Renal cortical epithelial cell (primary cell): ENCODE measurements at regions not wholly inside any gene's neighbourhood (a gene's known extent, or its start where the extent isn't known, plus 50 kb on each side); places are given as distances from the start of the nearest gene placed in this dataset.

Experiments used
- DNase-seq: peaks from one replicate; pipeline ENCODE4 v3.0.0-alpha.2; 2011; ENCODE audit warnings: low read depth

DNA sequence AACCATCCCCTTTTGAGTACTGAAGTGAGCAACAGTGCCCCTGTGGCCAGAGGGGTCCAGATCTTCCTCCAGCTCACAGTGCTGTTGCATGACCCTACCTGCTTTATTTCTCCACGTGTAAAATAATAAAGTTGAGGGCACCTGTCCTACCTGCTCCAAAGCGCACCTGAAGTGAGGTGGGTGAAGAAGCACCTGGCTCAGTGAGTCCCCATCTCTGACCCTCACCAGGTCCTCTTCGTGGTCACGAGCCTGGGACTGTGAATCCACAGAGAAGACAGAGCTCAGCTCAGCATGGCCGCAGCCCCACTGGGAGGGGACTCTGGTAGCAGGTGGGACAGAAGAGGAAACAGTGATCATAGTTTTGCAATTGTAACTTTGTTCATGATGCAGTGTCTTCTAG lies 976.7 kb upstream of the TMEM132C start:
- no peak for DNase-seq

DNA sequence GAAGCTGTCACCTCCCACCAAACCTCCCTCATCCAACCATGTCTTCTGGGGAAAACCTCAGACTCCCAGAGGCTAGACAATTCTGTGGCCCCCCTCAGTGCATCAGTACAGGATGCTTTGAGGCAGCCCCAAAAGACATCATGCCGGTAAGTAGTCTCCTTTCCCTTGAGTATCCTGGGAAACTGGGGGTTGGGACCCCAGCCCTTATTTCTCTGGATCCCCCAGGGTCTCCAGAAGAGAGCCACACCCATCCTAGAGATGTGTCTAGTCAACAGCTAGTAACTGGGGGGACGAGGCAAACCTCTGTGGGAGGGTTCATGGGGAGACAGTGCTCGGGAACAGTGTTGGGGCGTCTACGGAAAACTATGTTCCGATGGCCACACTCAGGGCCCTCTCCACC lies 974.2 kb upstream of the TMEM132C start:
- DNase-seq, result no peak

DNA sequence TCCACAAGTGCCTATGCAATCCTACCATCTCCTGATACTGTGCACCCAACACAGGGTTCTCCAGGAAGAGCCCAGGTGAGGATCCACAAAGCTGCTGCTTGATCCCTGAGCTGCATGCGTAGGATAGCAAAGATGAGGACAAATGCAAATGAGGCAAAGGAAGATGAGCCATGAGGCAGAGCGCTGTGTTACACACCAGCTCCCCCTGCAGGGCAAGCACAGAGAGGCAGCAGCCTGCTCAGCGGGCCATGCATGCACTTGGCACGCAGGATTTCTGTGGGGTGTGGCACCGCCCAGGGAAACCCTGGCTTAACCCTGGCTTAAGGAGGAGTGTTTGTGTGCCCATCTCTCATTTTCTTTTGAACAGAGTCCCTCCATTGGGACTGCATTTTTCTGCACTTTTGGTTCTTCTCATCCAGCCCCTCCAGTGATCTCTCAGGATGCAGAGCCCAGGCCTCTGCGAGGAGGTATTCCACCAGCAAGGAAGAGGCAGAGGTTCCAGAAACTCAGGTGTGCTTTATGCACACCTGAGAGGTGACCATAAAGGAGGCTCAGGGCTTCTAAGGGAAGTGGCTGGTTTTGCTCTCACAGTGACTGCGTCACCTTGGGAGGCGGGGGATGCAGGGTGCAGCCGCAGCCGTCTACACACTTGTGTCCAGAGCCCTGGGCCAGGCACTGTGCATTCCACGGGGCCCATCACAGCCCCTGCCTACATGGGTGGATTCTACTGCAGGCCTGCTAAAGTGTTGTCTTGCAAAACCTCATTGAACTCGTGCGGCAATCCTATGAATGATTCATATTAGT lies 973.3 kb upstream of the TMEM132C start:
- DNase-seq, result peak; percentile 36

DNA sequence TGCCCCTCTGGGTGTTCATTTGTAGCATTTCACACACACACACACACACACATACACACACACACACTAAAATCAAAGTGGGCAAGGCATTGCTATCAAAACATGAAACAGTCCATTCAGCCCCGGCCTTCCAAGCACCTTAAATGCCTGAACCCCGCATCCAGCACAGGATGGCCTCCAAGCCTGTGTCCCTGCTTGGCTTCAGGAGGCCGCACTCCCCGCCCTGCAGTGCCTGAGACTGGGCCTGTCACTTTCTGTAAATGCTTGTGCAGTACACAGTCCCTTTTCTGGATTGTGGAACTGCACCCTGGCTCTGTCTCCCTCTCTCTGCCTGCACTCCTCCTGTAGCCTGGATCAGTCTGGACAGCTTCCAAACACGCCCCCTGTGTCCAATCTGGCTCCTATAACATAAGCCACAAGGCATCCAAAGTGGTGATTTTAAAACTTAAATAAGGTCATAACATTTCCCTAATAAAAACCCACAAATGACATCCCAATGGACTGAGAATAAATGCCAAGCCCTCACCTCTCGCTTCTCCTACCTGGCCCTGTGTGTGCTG lies 972.2 kb upstream of the TMEM132C start:
- no peak for DNase-seq

DNA sequence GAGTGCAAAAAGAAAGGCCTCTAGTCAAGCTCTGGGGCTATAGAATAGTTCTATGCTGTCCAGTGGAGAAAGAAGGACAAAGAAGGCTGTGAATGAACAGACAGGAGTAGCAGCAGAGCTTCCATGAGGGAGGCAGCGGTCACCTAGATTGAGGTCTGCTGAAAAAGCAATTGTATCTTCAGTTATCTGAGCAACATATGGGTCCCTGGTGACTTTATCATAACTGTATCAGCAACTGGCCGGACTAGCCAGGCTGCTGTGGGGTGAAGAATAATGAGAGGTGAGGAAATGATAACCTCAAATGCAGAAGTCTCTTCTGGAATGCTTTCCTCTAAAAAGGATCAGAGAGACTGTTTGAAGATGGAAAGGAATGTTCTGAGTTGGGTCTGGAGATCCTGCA lies 971.3 kb upstream of the TMEM132C start:
- no peak for DNase-seq

DNA sequence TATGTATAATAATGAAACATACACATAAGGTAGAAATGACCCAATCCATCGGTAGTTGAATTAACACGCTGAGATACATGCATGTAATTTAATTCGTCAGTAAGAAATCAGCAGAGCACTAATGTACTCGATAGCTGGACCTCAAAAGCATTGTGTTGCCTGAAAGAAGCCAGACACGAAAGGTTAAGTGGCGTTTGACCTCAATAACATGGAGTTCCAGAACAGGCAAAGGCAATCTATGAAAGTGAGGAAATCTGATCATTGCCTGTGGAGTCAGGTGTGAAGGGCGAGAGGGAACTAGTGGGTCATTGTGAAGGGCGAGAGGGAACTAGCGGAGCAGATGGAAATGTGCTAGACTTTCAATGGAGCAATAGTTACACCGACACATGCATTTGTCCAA lies 970.4 kb upstream of the TMEM132C start:
- no peak for DNase-seq

DNA sequence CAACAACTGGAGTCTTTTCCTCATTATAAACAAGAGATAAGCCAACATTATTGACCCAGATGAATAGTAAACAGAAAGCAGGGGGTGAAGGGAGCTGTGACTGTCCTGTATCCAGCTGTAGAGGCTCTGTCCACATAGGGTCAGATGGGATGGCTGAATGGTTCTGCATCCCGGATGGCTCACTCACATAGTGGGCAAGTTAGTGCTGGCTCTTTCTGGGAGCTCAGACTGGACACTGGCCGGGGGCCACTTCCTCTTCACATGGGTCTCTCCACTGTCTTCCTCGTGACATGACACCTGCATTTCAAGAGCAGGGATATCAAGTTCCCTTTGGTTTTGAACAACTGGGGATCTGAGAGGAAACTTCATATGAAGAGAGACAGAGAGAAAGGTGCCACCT lies 969.6 kb upstream of the TMEM132C start:
- no peak for DNase-seq

DNA sequence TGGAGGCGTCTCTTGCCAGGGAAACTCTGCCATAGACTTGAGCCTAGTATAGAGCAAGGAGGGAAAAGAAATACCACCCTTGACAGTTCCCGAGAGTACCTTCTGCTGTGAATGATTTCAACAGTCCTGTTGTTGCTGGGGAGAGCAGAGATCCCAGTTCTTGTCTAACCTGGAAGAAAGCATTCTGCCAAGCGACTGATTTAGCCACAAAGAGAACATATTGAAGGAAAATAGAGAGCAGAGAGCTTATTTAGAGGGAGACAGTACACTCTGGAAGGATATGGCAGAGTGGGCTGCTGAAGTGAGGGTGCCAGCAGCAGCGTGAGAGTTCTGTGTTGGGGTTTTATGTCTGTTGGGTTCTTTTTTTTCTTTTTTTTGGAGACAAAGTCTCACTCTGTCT lies 966.9 kb upstream of the TMEM132C start:
- no peak for DNase-seq

DNA sequence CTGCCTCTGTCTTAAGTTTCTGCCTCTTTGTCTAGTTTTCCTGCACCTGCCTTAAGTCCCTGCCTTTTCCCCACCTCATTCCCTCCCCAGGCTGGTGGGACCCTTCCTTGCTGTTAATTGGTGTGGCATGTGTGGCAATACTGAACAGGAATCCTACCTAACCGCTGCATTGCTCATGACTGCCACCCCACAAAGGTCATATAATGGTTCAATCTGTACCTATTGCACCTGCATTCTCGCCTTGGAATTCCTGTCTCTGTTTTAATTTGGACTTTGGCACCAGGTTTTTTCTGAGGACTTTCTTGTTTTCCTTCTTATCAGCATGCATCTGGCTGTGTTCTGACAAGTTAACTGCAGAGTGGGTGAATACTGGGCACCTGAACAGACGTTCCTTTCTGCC lies 966.2 kb upstream of the TMEM132C start:
- no peak for DNase-seq

DNA sequence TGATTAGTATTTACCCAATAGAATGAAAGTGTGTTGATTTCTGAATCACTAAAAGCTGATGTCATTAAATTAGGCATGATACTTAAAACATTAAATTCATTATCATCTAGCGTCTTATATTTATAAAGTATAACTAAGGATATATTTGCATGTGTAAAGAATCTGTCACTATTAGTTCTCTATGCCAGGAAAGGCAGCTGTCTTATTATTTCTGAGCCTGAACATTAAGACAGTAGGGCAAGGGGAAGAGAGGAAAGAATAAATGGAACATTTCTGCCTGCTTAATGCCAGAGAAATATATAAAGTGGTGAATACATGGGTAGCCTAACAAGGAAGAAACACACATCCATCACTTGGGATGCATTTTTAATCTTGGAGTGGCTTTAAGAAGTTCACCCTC lies 965.1 kb upstream of the TMEM132C start:
- no peak for DNase-seq

DNA sequence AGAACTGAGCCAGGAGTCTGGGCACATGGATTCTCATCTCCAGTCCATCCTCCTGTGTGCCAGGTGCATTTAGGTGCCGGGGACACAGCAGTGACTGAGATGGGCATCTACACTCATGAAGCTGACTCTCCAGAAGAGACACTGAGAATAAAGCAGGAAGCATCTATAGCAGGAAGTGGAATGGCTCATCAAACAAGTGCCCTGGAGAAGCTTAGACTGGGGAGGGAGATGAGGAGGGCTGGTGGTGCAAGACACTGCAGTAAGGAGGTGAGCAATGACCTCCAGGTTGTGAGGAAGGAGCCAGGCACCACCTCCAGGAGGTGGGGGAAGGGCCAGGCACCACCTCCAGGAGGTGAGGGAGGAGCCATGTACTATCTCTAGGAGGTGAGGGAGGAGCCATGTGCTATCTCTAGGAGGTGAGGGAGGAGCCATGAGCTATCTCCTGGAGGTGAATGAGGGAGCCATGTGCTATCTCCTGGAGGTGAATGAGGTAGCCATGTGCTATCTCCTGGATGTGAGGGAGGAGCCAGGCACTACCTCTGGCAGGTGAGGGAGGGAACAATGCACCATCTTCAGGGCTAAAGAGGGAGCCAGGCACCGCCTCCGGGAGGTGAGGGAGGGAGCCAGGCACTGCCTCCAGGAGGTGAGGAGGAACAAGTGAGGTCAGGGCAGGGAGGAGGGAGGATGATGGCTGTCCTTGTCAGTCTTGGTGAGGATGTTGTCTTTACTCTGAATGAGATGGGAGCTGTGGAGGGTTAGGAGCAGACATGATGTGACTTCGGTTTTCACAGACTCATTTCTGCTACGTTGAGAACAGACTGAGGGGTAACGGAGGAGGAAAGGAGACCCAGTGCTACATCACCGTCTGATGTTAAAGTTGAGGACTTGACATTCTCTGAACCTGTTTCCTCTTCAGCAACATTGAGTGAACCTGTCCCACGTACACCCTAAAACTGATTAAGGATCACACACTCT lies 961.9 kb upstream of the TMEM132C start:
- no peak for DNase-seq

DNA sequence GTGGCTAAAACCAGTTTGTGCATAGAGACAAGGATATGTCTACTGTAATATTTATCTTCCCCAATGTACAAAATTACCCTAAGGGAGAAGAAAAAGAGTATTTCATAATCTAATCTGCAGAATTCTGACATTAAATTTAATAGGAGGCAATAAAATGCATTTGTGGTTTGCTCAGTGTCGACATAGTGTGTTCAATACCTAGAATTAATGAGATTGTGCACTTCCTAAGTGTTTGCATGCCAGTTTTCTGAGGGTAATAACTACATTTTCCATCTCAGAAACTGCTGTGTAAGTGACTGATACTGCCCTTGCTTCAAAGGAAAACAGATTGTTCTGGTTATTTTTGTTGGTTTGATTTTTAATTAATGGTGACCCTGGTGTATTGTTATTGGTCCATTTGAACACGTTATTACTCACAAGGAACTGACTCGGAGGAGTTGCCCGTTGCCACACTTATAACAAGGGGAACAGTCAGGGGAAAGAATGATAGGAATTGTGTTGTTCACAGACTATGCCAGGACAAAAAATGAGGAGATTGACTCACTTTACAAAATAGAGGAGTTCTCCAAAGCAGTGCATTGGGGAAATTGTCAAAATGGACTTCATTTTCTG lies 960.3 kb upstream of the TMEM132C start:
- peak; percentile 68 for DNase-seq

DNA sequence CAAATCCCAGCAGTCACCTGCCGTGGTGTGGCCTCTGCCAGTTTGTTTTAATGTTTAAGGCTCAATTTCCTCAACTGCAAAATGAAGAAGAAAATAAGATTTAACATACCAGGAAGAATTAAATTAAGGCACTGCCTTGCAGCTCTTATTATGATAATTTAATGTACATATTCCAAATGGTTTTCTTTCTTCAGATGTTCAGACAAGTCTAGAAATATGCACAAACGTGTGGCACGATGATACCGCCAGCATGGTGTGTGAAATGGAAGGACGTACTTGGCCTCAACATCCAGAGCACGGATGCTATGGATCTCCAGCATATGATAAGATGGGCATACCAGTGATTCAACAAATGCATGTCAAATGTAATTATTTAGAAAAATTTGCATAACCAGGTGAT lies 959.4 kb upstream of the TMEM132C start:
- DNase-seq, result no peak

DNA sequence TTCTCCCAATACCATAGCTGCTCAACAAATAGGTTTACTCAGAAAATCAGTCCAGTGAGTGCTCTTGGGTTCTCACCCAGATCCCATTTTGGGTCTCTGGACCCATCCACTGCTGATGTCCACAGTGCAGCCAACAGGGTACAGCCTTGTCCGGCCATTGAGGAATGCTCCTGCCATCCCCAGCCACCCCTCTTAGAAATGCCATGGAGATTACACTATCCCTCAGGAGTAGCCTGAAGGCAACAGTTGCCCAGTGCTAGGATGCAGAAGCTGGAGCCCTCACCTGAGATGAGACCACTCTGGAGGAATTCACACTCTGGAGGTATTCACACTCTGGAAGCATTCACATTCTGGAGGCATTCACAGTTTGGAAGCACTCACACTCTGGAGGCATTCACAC lies 958.8 kb upstream of the TMEM132C start:
- DNase-seq, result no peak

DNA sequence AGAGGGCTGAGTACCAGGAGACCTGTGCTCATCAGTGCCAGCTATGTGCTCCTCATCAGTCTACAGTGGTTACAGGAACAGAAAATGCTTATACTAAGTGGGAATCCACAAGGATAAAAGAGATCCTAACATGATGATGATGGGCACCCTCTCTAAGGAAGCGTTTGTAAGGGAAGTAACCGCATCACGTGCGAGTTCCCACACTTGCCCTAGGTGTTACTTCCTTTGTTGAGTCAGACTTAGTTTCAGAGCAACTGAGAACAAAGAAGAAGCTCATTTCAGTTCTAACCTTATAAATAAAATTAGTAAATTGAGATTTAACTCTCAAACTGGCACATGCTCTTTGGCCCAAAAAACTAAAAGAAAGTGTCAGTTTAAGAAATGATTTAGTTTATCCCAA lies 956.4 kb upstream of the TMEM132C start:
- no peak for DNase-seq

DNA sequence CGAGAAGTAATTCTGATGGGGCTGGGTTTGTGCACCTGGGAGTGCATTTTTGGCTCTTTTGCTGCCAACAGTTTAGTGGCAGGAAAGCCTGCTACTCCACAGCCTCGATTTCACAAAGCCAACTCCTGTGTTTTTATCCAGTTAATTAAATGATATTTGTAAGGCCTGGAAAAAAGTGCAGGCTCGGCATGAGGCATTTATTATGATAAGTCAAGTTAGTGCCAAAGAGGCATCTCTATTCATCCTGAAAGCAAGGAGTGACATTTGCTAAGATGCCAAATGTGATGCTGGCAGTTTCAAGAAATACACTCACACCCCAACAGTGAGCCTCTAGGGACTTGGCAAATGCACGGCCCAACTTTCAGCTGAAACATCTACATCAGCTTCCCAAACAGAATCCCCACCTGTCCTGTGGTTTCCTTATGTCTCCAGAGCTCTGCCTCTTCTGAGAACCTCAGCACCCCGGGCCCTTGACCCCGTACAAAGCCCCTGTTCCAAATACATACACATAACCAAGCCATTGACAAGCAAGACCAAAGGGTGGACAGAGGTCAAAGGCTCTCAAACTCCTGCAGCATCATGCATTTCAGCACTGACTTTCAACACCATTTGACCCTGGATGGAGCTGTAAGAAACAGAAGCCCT lies 955.1 kb upstream of the TMEM132C start:
- no peak for DNase-seq

DNA sequence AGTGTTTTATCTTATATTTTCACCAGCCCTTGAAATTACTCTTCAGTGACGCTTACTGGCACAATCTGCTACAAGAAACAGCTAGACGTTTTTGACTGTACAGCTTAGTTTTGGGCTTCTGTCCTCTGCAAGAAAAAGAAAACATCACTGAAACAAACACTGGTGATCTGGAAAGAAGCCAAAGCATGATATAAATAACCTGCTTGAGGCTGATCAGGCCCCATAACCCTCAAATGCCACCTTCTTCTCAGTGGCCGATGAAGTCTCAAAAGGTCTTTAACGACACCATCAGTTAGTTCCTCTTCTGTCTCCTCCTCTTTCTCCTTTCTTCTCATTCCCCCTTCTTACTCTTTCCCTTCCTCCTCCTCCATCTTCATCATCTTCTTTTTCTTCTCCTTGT lies 942.3 kb upstream of the TMEM132C start:
- no peak for DNase-seq

DNA sequence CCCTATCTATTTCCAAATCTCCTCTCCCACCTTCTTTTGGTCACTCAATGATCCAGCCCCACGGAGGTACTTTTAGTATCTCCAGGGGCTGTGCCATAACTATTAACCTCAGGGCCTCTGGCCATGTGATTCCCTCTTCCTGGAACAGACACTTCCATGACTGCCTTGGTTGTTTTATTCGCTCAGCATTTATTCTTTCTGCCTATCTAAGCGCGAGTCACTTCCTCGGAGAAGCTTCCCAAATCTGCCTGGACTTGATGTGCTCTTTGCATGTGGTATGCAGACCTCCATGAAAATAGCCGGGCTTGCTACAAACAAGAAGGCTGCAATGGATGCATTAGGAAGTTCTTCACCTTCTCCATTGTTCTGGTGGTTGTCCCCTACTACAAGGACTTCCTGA lies 939.0 kb upstream of the TMEM132C start:
- no peak for DNase-seq

DNA sequence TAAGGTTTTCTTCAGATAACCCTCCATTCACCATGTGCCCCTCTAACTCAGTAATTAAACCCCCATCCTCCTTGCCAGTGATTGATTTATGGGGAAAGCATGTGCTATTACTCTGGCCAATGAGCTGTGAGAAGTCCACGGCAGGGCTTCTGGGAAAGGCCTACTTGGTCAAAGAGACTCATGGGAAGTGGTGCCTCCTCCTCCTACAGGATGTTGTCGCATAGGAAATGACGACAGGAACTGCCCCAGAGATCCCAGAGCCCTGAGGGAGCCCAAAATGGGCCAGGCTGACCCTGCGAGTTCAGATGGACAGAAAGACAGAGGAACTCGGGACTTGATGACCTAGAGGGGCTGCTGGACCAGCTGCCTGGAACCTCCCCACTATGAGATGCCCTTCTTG lies 938.1 kb upstream of the TMEM132C start:
- DNase-seq, result no peak

DNA sequence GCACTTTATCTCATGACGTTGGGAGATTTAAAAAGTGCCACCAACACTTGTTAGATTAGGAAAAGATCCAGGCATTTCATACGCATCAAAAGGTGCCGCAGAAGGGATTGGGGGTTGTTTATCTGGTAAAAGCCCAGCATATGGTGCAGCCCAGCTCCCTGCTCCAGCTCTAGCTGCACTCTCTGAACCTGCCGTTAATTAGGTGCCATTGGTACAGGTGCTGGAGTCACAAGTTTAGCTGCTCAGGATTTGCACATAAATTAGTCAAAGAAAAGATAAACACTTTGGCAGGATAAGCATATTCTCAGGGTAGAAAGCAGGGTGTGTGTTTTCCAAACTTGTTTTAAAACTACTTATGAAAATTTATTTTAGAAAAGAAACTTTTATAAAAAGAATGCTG lies 932.6 kb upstream of the TMEM132C start:
- DNase-seq, result no peak

DNA sequence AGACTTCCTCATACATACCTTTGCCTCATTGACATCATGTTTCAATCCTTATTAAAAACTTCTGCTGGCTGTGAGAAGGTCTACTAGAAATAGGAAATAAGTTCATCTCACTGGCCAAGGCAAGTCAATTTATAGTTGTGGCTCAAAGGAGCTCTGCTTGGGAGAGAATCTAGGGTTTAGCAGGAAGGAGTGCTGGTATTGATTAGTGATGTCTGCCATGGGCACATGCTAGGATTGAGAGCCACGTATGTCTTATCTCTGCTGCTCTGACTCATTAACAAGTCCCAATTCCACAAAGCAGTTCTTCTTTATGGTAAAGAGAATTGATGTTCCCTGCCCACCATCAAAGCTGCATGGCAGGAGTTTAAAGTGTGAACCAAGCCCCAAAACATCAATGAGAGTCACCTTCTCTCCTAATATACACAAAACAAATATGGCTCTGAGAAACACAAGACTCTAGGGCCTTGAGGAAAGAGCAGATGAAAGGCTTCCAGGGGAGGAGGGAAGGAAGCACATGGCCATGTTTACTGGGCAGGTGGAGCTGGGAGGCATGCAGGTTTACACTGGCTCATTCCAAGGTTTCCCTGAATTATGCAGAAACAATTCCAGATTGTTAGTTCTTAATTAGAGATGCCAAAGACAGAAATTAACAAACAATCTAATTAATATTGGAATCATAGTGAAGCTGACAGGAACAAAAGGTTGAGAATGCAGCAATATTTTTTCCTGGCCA lies 931.9 kb upstream of the TMEM132C start:
- no peak for DNase-seq
